ENCODE measurements at regions not wholly inside any gene's neighbourhood (a gene's known extent, or its start where the extent isn't known, plus 50 kb on each side); places are given as distances from the start of the nearest gene placed in this dataset.
A peak's percentile ranks its signal among the peaks of the same experiment; 100 is the strongest.

- TF ChIP-seq, protein P1, sequence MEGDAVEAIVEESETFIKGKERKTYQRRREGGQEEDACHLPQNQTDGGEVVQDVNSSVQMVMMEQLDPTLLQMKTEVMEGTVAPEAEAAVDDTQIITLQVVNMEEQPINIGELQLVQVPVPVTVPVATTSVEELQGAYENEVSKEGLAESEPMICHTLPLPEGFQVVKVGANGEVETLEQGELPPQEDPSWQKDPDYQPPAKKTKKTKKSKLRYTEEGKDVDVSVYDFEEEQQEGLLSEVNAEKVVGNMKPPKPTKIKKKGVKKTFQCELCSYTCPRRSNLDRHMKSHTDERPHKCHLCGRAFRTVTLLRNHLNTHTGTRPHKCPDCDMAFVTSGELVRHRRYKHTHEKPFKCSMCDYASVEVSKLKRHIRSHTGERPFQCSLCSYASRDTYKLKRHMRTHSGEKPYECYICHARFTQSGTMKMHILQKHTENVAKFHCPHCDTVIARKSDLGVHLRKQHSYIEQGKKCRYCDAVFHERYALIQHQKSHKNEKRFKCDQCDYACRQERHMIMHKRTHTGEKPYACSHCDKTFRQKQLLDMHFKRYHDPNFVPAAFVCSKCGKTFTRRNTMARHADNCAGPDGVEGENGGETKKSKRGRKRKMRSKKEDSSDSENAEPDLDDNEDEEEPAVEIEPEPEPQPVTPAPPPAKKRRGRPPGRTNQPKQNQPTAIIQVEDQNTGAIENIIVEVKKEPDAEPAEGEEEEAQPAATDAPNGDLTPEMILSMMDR (IDR thresholded peaks at IDR 0.05; ENCODE audit: insufficient read depth, low read length) = no peak
- no peak for DNase-seq (ENCODE audit: low read depth)
- H3K4me3 ChIP-seq (ENCODE audit: low read depth, low read length) = no peak overlapping the region
Measured at GRCh38 chr15:25613134-25613533, 174.3 kb upstream of the UBE3A start.

GRCh38 chr15:25611603-25612002, 172.8 kb upstream of the UBE3A start:
- TF ChIP-seq, protein P1 (IDR thresholded peaks at IDR 0.05; ENCODE audit: insufficient read depth, low read length) = no peak
- peak; percentile 22 for DNase-seq (ENCODE audit: low read depth)
- no peak overlapping the region for H3K4me3 ChIP-seq (ENCODE audit: low read depth, low read length)

GRCh38 chr15:25609371-25609770, 170.5 kb upstream of the UBE3A start:
- no peak for DNase-seq (ENCODE audit: low read depth)
- TF ChIP-seq, protein P1 (IDR thresholded peaks at IDR 0.05; ENCODE audit: insufficient read depth, low read length) = no peak
- H3K4me3 ChIP-seq (ENCODE audit: low read depth, low read length) = no peak overlapping the region

- no peak overlapping the region for H3K4me3 ChIP-seq (ENCODE audit: low read depth, low read length)
- no peak for DNase-seq (ENCODE audit: low read depth)
- TF ChIP-seq, protein P1 (IDR thresholded peaks at IDR 0.05; ENCODE audit: insufficient read depth, low read length) = no peak
Measured at GRCh38 chr15:25608926-25609325, 170.1 kb upstream of the UBE3A start.

DNA sequence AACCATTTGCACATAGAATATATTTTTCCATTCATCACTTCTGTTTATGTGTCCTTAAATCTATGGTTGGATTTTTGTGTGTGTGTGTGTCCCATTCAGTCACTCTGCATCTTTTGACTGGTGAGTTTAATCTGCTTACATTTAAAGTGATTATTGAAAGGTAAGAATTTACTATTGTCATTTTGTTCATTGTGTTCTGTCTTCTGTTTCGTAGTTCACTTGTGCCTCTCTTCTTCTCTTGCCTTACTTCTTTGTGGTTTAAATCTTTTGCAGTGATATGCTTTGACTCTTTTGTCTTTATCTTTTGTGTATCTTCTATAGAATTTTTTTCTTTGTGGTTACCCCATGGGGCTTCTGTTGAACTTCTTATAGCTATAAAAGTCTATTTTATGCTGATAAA, 166.3 kb upstream of the UBE3A start:
- DNase-seq (ENCODE audit: low read depth) = no peak
- TF ChIP-seq, protein P1 (IDR thresholded peaks at IDR 0.05; ENCODE audit: insufficient read depth, low read length) = no peak
- H3K4me3 ChIP-seq (ENCODE audit: low read depth, low read length) = no peak overlapping the region

- H3K4me3 ChIP-seq (ENCODE audit: low read depth, low read length) = no peak overlapping the region
- TF ChIP-seq, protein P1 (IDR thresholded peaks at IDR 0.05; ENCODE audit: insufficient read depth, low read length) = no peak
- no peak for DNase-seq (ENCODE audit: low read depth)
Measured at GRCh38 chr15:25600751-25601150, 161.9 kb upstream of the UBE3A start.

DNA sequence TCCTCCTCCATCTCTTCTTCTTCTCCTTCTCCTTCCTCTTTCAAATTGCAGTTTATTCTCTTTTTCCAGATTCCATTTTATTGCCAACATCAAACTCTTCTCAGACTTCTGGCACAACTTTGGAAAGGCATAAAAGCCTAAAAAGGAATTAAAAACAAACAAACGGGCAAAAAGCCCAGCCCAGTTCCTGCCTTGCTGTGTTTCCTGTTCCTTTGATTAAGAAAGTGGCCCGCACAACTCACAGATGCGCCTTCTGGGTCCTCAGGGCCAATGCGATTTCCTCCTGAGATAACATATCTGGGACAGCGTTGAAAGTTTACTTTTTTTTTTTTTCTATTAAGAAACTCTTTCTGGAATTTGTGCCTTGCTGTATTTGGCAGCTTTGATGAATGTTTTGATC, 158.7 kb upstream of the UBE3A start:
- TF ChIP-seq, protein P1 (IDR thresholded peaks at IDR 0.05; ENCODE audit: insufficient read depth, low read length) = no peak
- DNase-seq (ENCODE audit: low read depth) = no peak
- no peak overlapping the region for H3K4me3 ChIP-seq (ENCODE audit: low read depth, low read length)

Measured in fibroblast of the aortic adventitia (primary cell).